GM23338 (cell line): ENCODE measurements at regions not wholly inside any gene's neighbourhood (a gene's known extent, or its start where the extent isn't known, plus 50 kb on each side); places are given as distances from the start of the nearest gene placed in this dataset.

ENCODE experiments used
- ATAC-seq: fragments of 200-7000 bp; cut with Tn5 transposase; 3 replicates; pipeline ENCODE4 v1.9.1; 2020
- DNase-seq: peaks from one replicate; pipeline ENCODE4 v3.0.0-alpha.2; 2015; ENCODE audit warnings: low spot score
- H2AFZ ChIP-seq: fragments of 200-600 bp; sonication (generic); 2 replicates; pipeline ENCODE4 v1.8.0; 2016; ENCODE audit warnings: antibody characterized with exemption, mild to moderate bottlenecking, moderate library complexity
- H3F3A ChIP-seq: fragments of 200-600 bp; sonication (generic); replicated peaks from 2 replicates; pipeline ENCODE4 v1.8.0; 2017; ENCODE audit warnings: antibody characterized with exemption, mixed run types, low read depth
- H3K27ac ChIP-seq: fragments of 200-600 bp; sonication (generic); 2 replicates; pipeline ENCODE4 v1.6.1; 2016; ENCODE audit warnings: low read depth
- H3K27me3 ChIP-seq: fragments of 200-600 bp; sonication (generic); 2 replicates; pipeline ENCODE4 v1.8.0; 2016; ENCODE audit warnings: mild to moderate bottlenecking, mixed run types, moderate library complexity; ENCODE audit not compliant: insufficient read depth
- H3K36me3 ChIP-seq: fragments of 200-600 bp; sonication (generic); 2 replicates; pipeline ENCODE4 v1.8.0; 2016; ENCODE audit warnings: mild to moderate bottlenecking; ENCODE audit not compliant: insufficient read depth
- H3K4me1 ChIP-seq: fragments of 200-600 bp; sonication (generic); 2 replicates; pipeline ENCODE4 v1.8.0; 2016; ENCODE audit warnings: mild to moderate bottlenecking, moderate library complexity; ENCODE audit not compliant: insufficient read depth
- H3K4me2 ChIP-seq: fragments of 200-600 bp; sonication (generic); 2 replicates; pipeline ENCODE4 v1.7.1; 2017; ENCODE audit warnings: mixed run types
- H3K4me3 ChIP-seq: fragments of 200-600 bp; sonication (generic); 2 replicates; pipeline ENCODE4 v1.6.1; 2016; ENCODE audit warnings: mixed run types
- H3K79me2 ChIP-seq: fragments of 200-600 bp; sonication (generic); replicated peaks from 2 replicates; pipeline ENCODE4 v1.8.0; 2017; ENCODE audit warnings: mild to moderate bottlenecking; ENCODE audit not compliant: insufficient read depth
- H3K9me2 ChIP-seq: fragments of 200-600 bp; sonication (generic); 2 replicates; pipeline ENCODE4 v1.8.0; 2017; ENCODE audit not compliant: insufficient read depth
- H4K20me1 ChIP-seq: fragments of 200-600 bp; sonication (generic); replicated peaks from 2 replicates; pipeline ENCODE4 v1.8.0; 2017; ENCODE audit warnings: mild to moderate bottlenecking; ENCODE audit not compliant: insufficient read depth
- H3K27ac Mint-ChIP-seq: 2 replicates; pipeline ENCODE4 v1.8.0; 2020; ENCODE audit warnings: inconsistent platforms, mild to moderate bottlenecking, moderate library complexity, mixed read lengths
- H3K27me3 Mint-ChIP-seq: 3 replicates; pipeline ENCODE4 v1.8.0; 2022; ENCODE audit warnings: low read depth, mild to moderate bottlenecking, moderate library complexity, mixed read lengths, inconsistent platforms; ENCODE audit not compliant: insufficient read depth, poor library complexity
- H3K36me3 Mint-ChIP-seq: 3 replicates; pipeline ENCODE4 v1.8.0; 2021; ENCODE audit warnings: low read depth, mild to moderate bottlenecking, inconsistent platforms, moderate library complexity, mixed read lengths
- H3K4me1 Mint-ChIP-seq: 3 replicates; pipeline ENCODE4 v1.8.0; 2020; ENCODE audit warnings: mild to moderate bottlenecking, inconsistent platforms, mixed read lengths
- H3K4me3 Mint-ChIP-seq: 3 replicates; pipeline ENCODE4 v1.8.0; 2021; ENCODE audit warnings: moderate library complexity, mild to moderate bottlenecking, inconsistent platforms, mixed read lengths
- H3K9me3 Mint-ChIP-seq: 3 replicates; pipeline ENCODE4 v1.8.0; 2020; ENCODE audit warnings: moderate library complexity, mild to moderate bottlenecking, inconsistent platforms, mixed read lengths
- CTCF ChIP-seq, 2 experiments: fragments of 200-600 bp in 1 of 2; sonication (generic) in 1 of 2; conservative IDR thresholded peaks; 2 replicates each; pipeline versions ENCODE4 v1.5.1 to v1.6.1; 2016 to 2017; ENCODE audit warnings: antibody characterized with exemption in 2 of 2, low read depth in 2 of 2, mild to moderate bottlenecking in 2 of 2, moderate library complexity in 1 of 2
- EZH2 ChIP-seq: fragments of 200-600 bp; sonication (generic); IDR thresholded peaks from one replicate; pipeline ENCODE4 v1.8.0; 2017; ENCODE audit warnings: antibody characterized with exemption, mild to moderate bottlenecking, low read depth; ENCODE audit not compliant: unreplicated experiment
- EZH2phosphoT487 ChIP-seq: fragments of 200-600 bp; sonication (generic); IDR thresholded peaks from one replicate; pipeline ENCODE4 v1.8.1; 2018; ENCODE audit warnings: antibody characterized with exemption; ENCODE audit not compliant: unreplicated experiment
- JUNB ChIP-seq: IDR thresholded peaks from one replicate; pipeline ENCODE4 v1.6.1; 2016; ENCODE audit warnings: antibody characterized with exemption; ENCODE audit not compliant: unreplicated experiment
- NANOG ChIP-seq: IDR thresholded peaks from 2 replicates; pipeline ENCODE4 v1.6.1; 2016; ENCODE audit warnings: antibody characterized with exemption, borderline replicate concordance
- POLR2AphosphoS5 ChIP-seq: IDR thresholded peaks from 2 replicates; pipeline ENCODE4 v1.6.1; 2016; ENCODE audit warnings: antibody characterized with exemption, low read depth
- REST ChIP-seq: IDR thresholded peaks from one replicate; pipeline ENCODE4 v1.6.1; 2018; ENCODE audit warnings: antibody characterized with exemption; ENCODE audit not compliant: unreplicated experiment
- STAT1 ChIP-seq: IDR thresholded peaks from one replicate; pipeline ENCODE4 v1.6.1; 2016; ENCODE audit warnings: antibody characterized with exemption; ENCODE audit not compliant: unreplicated experiment
- ZNF462 ChIP-seq: fragments of 250-450 bp; sonication (Bioruptor Pico); IDR thresholded peaks from 2 replicates; pipeline ENCODE4 v1.5.0; 2020; ENCODE audit warnings: mild to moderate bottlenecking, moderate library complexity

- Histone ChIP-seq H3K4me1 (no peaks in the 10 kb centered on the region), H3K36me3 (no peaks in the 10 kb centered on the region), H2AFZ (no peak overlapping the region), H3K27ac (no peak overlapping the region), H3K4me3 (no peak overlapping the region), H4K20me1 (no peaks in the 10 kb centered on the region), H3K79me2 (no peaks in the 10 kb centered on the region), H3K4me2 (no peak overlapping the region), H3K9me2 (peaks cover 5% of the 10 kb centered on the region), H3K27me3 (no peaks in the 10 kb centered on the region), H3F3A (no peaks in the 10 kb centered on the region)
- Mint-ChIP-seq H3K9me3 (peaks cover 14% of the 10 kb centered on the region), H3K4me1 (no peaks in the 10 kb centered on the region), H3K4me3 (no peak overlapping the region), H3K27me3 (no peaks in the 10 kb centered on the region), H3K36me3 (peaks cover 13% of the 10 kb centered on the region; the same call in 2 of the 3 replicates), H3K27ac (no peak overlapping the region)
- ATAC-seq (no peak), DNase-seq (no peak)
- TF ChIP-seq EZH2 = no peak
- no peak for TF ChIP-seq JUNB
- no peak for TF ChIP-seq NANOG
- no peak for TF ChIP-seq EZH2phosphoT487
- no peak for TF ChIP-seq STAT1
Measured at GRCh38 chr3:104933972-104934371, 432.7 kb upstream of the ALCAM start.

GRCh38 chr3:104935613-104936012, 431.1 kb upstream of the ALCAM start:
- Mint-ChIP-seq H3K36me3 (peaks cover 2% of the 10 kb centered on the region; the same call in 1 of the 3 replicates), H3K4me3 (no peak overlapping the region), H3K27ac (no peak overlapping the region), H3K9me3 (peaks cover 3% of the 10 kb centered on the region; the same call in 1 of the 3 replicates), H3K4me1 (no peaks in the 10 kb centered on the region), H3K27me3 (no peaks in the 10 kb centered on the region)
- Histone ChIP-seq H3K27me3 (no peaks in the 10 kb centered on the region), H3F3A (no peaks in the 10 kb centered on the region), H3K4me2 (no peak overlapping the region), H3K79me2 (no peaks in the 10 kb centered on the region), H2AFZ (no peak overlapping the region), H3K9me2 (peaks cover 5% of the 10 kb centered on the region), H3K27ac (no peak overlapping the region), H4K20me1 (no peaks in the 10 kb centered on the region), H3K4me3 (no peak overlapping the region), H3K36me3 (no peaks in the 10 kb centered on the region), H3K4me1 (no peaks in the 10 kb centered on the region)
- DNase-seq (no peak), ATAC-seq (no peak)
- no peak for TF ChIP-seq POLR2AphosphoS5
- no peak for TF ChIP-seq CTCF (conservative IDR thresholded peaks at IDR 0.05; ENCODE audit: low read depth in 2 of 2)
- TF ChIP-seq EZH2 = no peak
- TF ChIP-seq NANOG = no peak
- no peak for TF ChIP-seq REST
- no peak for TF ChIP-seq ZNF462 (CRISPR knock-in tag)
- no peak for TF ChIP-seq JUNB
- no peak for TF ChIP-seq STAT1
- TF ChIP-seq EZH2phosphoT487 = no peak
